GM19438 (cell line): ENCODE measurements at regions not wholly inside any gene's neighbourhood (a gene's known extent, or its start where the extent isn't known, plus 50 kb on each side); places are given as distances from the start of the nearest gene placed in this dataset.
"Not testable (repeated sequence)": the region's sequence is repeated elsewhere in the genome, so short reads cannot be mapped to it uniquely, and the experiment has no call there.

ENCODE experiments used
- ATAC-seq: cut with Tn5 transposase; IDR thresholded peaks from one replicate; pipeline ENCODE4 v1.9.1; 2021; ENCODE audit warnings: low read depth; ENCODE audit not compliant: unreplicated experiment

GRCh38 chr2:37802211-37802752 is 122.8 kb upstream of the RMDN2 start:
- no peak for ATAC-seq

GRCh38 chr2:37802899-37803379 is 122.1 kb upstream of the RMDN2 start:
- no peak for ATAC-seq

- ATAC-seq = not testable (repeated sequence)
These were observed 119.1 kb upstream of the RMDN2 start for GRCh38 chr2:37806004-37806403.

GRCh38 chr2:37809525-37809924 is 115.6 kb upstream of the RMDN2 start:
- no peak for ATAC-seq

GRCh38 chr2:37809931-37810570 is 115.0 kb upstream of the RMDN2 start:
- no peak for ATAC-seq

- no peak for ATAC-seq
These were observed 112.7 kb upstream of the RMDN2 start for GRCh38 chr2:37812414-37812813.

- no peak for ATAC-seq
These were observed 112.0 kb upstream of the RMDN2 start for GRCh38 chr2:37812941-37813730.

- ATAC-seq = no peak
These were observed 109.1 kb upstream of the RMDN2 start for GRCh38 chr2:37816036-37816435.

- no peak for ATAC-seq
These were observed 108.4 kb upstream of the RMDN2 start for GRCh38 chr2:37816686-37817085.

GRCh38 chr2:37819186-37819585 is 105.9 kb upstream of the RMDN2 start:
- no peak for ATAC-seq

- no peak for ATAC-seq
These were observed 104.6 kb upstream of the RMDN2 start for GRCh38 chr2:37820471-37820986.

GRCh38 chr2:37825586-37825985 is 99.5 kb upstream of the RMDN2 start:
- ATAC-seq = no peak

GRCh38 chr2:37826611-37827010 is 98.5 kb upstream of the RMDN2 start:
- ATAC-seq = no peak

GRCh38 chr2:37827455-37827854 is 97.6 kb upstream of the RMDN2 start:
- ATAC-seq = no peak

GRCh38 chr2:37827911-37828511 is 97.1 kb upstream of the RMDN2 start:
- ATAC-seq = no peak

- no peak for ATAC-seq
These were observed 95.9 kb upstream of the RMDN2 start for GRCh38 chr2:37829202-37829601.

GRCh38 chr2:37829616-37830395 is 95.3 kb upstream of the RMDN2 start:
- no peak for ATAC-seq

GRCh38 chr2:37830636-37831035 is 94.5 kb upstream of the RMDN2 start:
- ATAC-seq = no peak

- no peak for ATAC-seq
These were observed 93.9 kb upstream of the RMDN2 start for GRCh38 chr2:37831081-37831780.
